VCaP (cell line): ENCODE measurements at regions not wholly inside any gene's neighbourhood (a gene's known extent, or its start where the extent isn't known, plus 50 kb on each side); places are given as distances from the start of the nearest gene placed in this dataset.
"Not testable (repeated sequence)": the region's sequence is repeated elsewhere in the genome, so short reads cannot be mapped to it uniquely, and the experiment has no call there.

Experiments used
- H3K27ac ChIP-seq: fragments of 450-650 bp; 2 replicates; pipeline ENCODE4 v1.5.1; 2017
- TF ChIP-seq, protein P1 (sequence below): fragments of 450-650 bp; conservative IDR thresholded peaks from 2 replicates; pipeline ENCODE4 v1.5.1; 2017; ENCODE audit warnings: mild to moderate bottlenecking, moderate library complexity

DNA sequence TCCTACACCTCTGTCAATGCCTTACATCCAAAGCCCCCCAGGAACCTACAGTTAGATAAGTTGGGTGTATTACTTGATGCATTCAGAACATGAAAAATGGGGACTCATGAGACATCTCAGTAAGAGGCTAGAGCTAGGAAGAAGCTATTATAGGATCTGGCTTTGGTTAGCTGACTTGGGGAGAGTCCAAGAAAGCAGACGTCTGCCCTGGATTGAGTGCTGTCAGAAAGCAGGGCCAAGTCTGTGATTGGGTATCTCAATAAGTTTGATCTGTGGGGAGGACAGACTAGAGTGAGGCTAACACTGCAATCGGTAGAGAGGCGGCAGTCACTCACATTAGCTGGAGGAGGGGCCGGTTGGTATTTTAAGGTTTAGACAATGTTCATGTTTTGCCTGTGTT, 79.4 kb upstream of the LRFN2 start:
- H3K27ac ChIP-seq, result no peak overlapping the region
- TF ChIP-seq, protein P1, sequence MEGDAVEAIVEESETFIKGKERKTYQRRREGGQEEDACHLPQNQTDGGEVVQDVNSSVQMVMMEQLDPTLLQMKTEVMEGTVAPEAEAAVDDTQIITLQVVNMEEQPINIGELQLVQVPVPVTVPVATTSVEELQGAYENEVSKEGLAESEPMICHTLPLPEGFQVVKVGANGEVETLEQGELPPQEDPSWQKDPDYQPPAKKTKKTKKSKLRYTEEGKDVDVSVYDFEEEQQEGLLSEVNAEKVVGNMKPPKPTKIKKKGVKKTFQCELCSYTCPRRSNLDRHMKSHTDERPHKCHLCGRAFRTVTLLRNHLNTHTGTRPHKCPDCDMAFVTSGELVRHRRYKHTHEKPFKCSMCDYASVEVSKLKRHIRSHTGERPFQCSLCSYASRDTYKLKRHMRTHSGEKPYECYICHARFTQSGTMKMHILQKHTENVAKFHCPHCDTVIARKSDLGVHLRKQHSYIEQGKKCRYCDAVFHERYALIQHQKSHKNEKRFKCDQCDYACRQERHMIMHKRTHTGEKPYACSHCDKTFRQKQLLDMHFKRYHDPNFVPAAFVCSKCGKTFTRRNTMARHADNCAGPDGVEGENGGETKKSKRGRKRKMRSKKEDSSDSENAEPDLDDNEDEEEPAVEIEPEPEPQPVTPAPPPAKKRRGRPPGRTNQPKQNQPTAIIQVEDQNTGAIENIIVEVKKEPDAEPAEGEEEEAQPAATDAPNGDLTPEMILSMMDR, result no peak

DNA sequence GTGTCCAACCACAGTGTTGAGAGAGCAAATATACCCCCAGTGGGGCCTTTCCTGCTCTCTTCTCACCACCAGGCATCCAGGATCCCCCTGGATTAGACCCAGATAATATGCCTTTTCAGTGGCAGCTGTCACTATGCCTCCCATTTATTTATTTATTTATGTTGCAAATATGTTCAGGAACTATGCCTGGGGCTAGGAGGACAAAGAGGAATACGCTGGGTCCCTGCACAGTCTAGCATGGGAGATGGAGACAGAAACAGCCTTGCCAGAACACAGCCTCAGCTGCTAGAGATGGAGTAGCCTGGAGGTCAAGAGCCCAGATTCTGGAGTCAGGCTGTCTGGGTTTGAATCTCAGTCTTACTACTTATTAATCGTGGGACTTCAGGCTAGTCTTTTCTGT, 74.6 kb upstream of the LRFN2 start:
- TF ChIP-seq, protein P1, result no peak
- no peak overlapping the region for H3K27ac ChIP-seq

DNA sequence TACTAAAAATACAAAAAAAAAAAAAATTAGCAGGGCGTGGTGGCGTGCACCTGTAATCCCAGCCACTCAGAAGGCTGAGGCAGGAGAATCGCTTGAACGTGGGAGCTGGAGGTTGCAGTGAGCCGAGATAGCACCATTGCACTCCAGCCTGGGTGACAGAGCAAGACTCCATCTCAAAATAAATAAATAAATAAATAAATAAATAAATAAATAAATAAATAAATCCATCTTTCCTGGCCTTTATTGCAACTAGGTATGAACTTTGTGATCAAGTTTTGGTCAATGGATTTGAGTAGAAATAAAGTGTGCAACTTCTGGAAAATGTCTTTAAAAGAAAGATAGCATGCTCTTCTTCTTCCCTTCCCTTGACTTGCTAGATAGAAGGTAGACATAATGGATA, 69.6 kb upstream of the LRFN2 start:
- H3K27ac ChIP-seq, result not testable (repeated sequence)

DNA sequence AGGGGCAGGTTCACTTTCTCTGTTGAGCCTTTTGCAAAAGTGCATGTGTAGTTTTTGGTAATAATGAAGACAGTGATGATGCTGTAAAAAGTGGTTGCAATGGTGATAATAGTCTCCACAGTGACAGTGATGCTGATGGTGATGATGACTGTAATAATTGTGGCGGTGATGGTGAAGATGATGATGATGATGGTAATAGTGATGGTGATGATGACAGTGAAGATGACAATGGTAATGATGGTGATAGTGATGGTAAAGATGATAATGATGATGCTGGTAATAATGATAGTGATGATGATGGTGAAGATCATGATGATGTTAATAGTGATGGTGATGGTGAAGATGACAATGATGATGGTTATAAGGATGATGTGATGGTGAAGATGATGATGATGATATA, 67.7 kb upstream of the LRFN2 start:
- H3K27ac ChIP-seq, result no peak overlapping the region
- TF ChIP-seq, protein P1, result no peak

DNA sequence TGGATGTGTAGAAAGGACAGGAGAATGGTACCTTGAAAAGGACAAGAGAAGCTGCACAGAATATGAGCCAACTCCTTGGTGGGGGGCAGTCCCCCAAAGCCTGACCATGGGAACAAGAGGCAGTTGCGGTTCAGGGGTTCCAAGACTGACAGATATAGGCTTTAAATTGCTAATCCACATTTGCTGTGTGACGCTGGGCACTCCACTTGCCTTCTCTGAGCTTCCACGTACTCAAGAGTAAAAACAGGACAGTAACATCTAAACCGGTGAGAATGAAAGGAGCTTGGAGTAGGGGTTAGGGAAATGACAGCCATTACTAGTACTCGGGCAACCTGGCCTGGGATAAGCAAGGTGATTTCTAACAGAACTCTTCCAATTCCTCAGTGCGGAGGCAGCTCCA, 57.9 kb upstream of the LRFN2 start:
- TF ChIP-seq, protein P1, result no peak
- no peak overlapping the region for H3K27ac ChIP-seq

DNA sequence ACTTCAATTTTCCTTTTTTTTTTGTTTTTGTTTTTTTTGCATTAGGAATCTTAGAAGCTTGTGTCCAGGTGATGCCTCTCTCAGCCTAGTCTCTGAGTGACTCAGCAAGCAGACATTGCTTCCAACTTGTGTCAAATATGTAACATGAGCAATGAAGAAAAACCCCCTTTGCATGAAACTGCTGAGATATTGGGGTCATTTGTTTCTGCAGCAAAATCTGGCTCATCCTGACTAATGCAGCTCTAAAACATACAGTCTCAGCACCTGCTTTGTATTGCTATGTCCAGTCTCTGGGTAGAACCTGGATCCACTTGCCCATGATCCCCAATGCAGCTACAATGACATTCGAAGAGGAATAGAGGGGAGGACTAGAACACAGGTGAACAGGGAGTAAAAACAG, 55.7 kb upstream of the LRFN2 start:
- no peak overlapping the region for H3K27ac ChIP-seq
- TF ChIP-seq, protein P1, result no peak

DNA sequence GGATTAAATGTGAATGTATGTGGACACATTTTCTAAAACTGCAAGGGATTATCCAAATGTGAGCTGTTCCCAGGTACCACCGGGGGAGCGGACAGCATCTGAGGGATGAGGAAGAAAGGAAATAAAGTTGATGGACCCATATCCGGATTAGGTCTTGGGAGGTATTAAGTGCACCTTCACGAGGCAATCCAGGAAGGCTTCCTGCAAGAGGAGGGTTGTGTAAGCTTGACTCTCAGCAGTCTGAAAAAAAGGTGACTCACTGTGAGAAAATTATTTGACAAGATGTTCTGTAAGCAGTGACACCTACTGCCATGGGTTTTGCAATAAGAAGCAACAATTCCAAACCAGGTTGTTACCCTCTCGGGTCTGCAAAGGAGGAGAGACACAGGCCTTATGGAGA, 55.0 kb upstream of the LRFN2 start:
- TF ChIP-seq, protein P1, result no peak
- no peak overlapping the region for H3K27ac ChIP-seq

DNA sequence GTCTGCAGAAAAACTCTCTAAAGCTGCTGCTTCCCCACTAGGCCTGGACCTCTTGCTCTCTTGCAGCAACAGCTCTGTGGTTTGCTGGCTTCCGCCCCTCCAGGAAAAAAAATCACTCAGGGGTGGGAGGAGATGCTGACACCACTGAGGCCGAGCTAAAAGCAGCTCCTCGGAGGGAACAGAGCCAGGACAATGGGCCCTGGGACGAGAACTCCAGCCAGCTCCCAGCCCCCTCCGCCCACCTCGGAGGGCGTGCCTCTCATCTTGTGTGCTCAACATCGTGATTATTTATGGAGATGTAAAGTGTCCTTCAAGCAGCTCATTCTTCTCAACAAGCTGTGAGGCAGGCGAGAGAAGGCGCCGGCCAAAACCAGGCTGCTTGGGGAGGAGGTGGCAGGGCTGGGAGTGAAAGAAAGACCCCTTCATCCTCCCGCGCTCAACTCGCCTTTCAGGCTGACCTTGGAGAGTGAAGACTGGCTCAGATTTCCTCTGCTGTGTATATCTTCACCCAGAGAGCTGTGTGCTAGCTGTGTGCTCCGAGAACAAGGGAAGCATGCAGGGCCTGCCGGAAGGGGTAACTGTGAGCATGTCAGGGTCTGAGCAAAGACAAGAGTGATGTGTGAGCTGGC, 53.5 kb upstream of the LRFN2 start:
- TF ChIP-seq, protein P1, result no peak

More for the DNA sequence above, 53.5 kb upstream of the LRFN2 start:
- no peak overlapping the region for H3K27ac ChIP-seq
